Astrocyte of the hippocampus (primary cell): ENCODE measurements at regions not wholly inside any gene's neighbourhood (a gene's known extent, or its start where the extent isn't known, plus 50 kb on each side); places are given as distances from the start of the nearest gene placed in this dataset.
A peak's percentile ranks its signal among the peaks of the same experiment; 100 is the strongest.

Experiments
- DNase-seq: peaks from one replicate; pipeline ENCODE4 v3.0.0; 2011; ENCODE audit warnings: low read depth, low spot score

- DNase-seq: no peak
Observed at GRCh38 chr4:100130964-100131363, 59.3 kb downstream of the DDIT4L start.

GRCh38 chr4:100130491-100130890 lies 59.8 kb downstream of the DDIT4L start:
- peak; percentile 2 for DNase-seq

- no peak for DNase-seq
Observed at GRCh38 chr4:100129774-100130173, 60.5 kb downstream of the DDIT4L start.

GRCh38 chr4:100128338-100128737 lies 61.9 kb downstream of the DDIT4L start:
- no peak for DNase-seq

GRCh38 chr4:100124715-100125114 lies 65.6 kb downstream of the DDIT4L start:
- no peak for DNase-seq

GRCh38 chr4:100118181-100118580 lies 72.1 kb downstream of the DDIT4L start:
- no peak for DNase-seq

GRCh38 chr4:100117750-100118149 lies 72.5 kb downstream of the DDIT4L start:
- no peak for DNase-seq

GRCh38 chr4:100114909-100115308 lies 75.4 kb downstream of the DDIT4L start:
- DNase-seq: no peak

GRCh38 chr4:100113732-100114131 lies 76.5 kb downstream of the DDIT4L start:
- DNase-seq: no peak

GRCh38 chr4:100113096-100113495 lies 77.2 kb downstream of the DDIT4L start:
- DNase-seq: no peak

GRCh38 chr4:100109921-100110320 lies 80.3 kb downstream of the DDIT4L start:
- no peak for DNase-seq

- no peak for DNase-seq
Observed at GRCh38 chr4:100108869-100109268, 81.4 kb downstream of the DDIT4L start.

- DNase-seq: no peak
Observed at GRCh38 chr4:100106982-100107381, 83.3 kb downstream of the DDIT4L start.

- DNase-seq: no peak
Observed at GRCh38 chr4:100103671-100104070, 86.6 kb downstream of the DDIT4L start.

GRCh38 chr4:100100985-100101384 lies 89.3 kb downstream of the DDIT4L start:
- peak; percentile 5 for DNase-seq

- DNase-seq: no peak
Observed at GRCh38 chr4:100099746-100100145, 90.5 kb downstream of the DDIT4L start.

- no peak for DNase-seq
Observed at GRCh38 chr4:100098681-100099080, 91.6 kb downstream of the DDIT4L start.

GRCh38 chr4:100098011-100098545 lies 92.2 kb downstream of the DDIT4L start:
- DNase-seq: no peak

GRCh38 chr4:100095729-100096595 lies 94.3 kb downstream of the DDIT4L start:
- peak; percentile 81 for DNase-seq

- DNase-seq: peak; percentile 96
Observed at GRCh38 chr4:100093091-100093866, 97.0 kb downstream of the DDIT4L start.

GRCh38 chr4:100087743-100088142 lies 102.5 kb downstream of the DDIT4L start:
- DNase-seq: no peak

GRCh38 chr4:100086766-100087431 lies 103.4 kb downstream of the DDIT4L start:
- DNase-seq: no peak
